GM21723 (cell line): ENCODE measurements at regions not wholly inside any gene's neighbourhood (a gene's known extent, or its start where the extent isn't known, plus 50 kb on each side); places are given as distances from the start of the nearest gene placed in this dataset.
"Not testable (repeated sequence)": the region's sequence is repeated elsewhere in the genome, so short reads cannot be mapped to it uniquely, and the experiment has no call there.

Experiments used
- ATAC-seq: cut with Tn5 transposase; IDR thresholded peaks from one replicate; pipeline ENCODE4 v1.9.1; 2021; ENCODE audit warnings: mild to moderate bottlenecking, moderate library complexity; ENCODE audit not compliant: unreplicated experiment

DNA sequence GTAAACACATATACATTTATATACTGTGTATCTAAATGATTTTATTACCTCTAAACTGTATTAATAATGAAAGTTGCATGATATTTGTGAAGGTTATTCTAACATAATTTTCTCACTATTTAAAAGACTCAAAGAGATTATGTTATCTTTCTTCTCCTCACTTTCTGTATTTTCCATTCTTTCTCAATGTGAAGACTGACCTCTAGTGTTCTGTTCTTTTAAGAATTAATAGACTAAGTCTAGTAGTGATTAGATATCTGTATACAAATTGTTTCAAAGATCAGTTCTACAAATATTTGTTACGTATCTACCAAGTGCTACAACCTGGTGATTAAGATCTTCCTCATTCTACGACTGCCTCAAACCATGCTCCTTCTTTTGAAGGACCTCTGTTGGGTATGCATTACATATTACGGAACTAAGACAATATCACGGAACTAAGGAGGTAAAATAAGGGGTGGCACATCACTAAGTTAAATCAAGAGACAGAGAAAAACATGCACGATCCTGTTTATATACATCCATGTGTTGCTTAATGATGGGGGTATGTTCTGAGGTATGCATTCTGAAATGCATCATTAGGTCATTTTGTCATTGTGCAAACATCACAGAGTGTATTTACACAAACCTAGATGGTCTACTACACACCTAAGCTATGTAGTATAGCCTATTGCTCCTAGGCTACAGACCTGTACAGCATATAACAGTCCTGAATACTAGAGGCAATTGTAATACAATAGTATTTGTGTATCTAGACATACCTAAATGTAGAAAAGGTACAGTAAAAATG lies 161.5 kb upstream of the KBTBD8 start:
- no peak for ATAC-seq

DNA sequence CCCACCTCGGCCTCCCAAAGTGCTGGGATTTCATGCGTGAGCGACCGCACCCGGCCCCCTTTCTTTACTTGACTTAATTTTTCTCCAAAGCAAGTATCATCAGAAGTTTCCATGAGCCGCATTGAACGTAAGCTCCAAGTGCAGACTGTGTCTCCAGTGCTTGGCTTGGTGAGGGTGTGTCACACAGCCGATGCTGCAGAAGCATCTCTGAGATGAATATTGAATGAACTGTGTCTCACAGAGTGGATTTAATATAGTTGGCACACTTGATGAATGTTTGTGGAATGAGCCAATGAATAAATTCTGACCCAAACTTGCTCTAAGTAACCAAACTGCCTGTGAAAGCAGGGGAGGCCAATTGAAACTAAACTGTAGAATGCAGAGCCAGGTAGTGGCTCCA lies 159.4 kb upstream of the KBTBD8 start:
- ATAC-seq: no peak

GRCh38 chr3:66839508-66839907 lies 158.6 kb upstream of the KBTBD8 start:
- no peak for ATAC-seq

GRCh38 chr3:66842761-66843464 lies 155.2 kb upstream of the KBTBD8 start:
- ATAC-seq: not testable (repeated sequence)

- no peak for ATAC-seq
Measured at GRCh38 chr3:66851894-66852613, 146.1 kb upstream of the KBTBD8 start.

DNA sequence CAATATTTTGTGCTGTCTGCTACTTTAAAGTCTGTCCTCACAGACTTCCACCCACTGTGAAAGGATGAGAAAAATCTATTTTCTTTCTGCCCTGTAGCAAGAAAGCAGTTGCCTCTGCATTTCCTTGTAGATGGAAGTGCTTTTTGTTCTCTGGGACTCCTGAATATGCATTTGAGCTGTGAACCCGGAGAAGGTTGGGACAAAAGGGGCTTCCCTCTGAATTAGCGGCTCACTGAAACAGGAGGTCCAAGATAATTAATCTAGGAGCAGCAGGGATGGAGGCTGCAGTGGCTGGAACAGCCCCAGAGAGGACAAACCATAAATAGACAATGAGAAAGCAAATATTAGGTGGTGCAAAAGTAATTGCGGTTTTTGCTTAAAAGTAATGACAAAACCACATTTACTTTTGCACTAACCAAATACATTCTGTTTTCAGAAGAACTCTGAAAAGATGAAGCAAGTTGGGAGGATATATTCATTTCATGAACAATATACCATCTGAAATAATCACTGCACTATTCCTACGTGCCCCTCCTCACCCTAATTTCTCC lies 143.4 kb upstream of the KBTBD8 start:
- no peak for ATAC-seq

GRCh38 chr3:66856533-66856932 lies 141.6 kb upstream of the KBTBD8 start:
- peak; percentile 87 for ATAC-seq

DNA sequence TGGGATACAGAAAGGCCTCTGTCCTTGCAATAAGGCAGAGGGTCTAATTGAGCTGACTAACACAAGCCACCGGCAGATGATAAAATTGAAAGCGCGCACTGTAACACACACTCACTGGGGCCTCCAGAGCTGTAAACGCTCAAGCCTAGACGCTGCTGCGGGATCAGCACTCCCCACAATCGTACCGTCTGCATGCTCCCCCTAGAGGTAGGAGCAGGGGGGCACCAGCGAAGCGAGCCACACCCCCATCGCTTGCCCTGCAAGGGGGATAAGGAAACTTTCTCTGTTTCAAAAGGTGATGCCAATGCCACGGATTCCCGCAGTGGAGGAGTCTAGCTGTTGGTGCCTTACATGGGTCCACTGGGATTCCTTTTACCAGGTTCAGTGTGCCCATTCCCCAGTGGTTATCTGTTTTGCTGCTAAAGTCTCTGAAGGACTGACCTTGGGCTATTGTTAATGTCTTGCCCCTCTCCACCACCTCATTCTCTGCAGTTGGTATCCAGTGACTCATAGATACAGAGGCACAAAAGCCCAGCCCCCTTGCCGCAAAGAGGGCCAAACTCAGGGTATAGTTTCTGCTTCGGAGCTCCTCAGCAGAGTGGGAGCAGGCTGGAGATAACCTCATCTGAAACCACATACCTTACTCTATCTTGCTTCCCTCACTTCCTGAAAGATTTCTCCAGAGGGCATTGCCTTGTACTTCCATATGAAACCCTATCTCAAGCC lies 139.3 kb upstream of the KBTBD8 start:
- no peak for ATAC-seq

GRCh38 chr3:66860771-66861170 lies 137.3 kb upstream of the KBTBD8 start:
- no peak for ATAC-seq

DNA sequence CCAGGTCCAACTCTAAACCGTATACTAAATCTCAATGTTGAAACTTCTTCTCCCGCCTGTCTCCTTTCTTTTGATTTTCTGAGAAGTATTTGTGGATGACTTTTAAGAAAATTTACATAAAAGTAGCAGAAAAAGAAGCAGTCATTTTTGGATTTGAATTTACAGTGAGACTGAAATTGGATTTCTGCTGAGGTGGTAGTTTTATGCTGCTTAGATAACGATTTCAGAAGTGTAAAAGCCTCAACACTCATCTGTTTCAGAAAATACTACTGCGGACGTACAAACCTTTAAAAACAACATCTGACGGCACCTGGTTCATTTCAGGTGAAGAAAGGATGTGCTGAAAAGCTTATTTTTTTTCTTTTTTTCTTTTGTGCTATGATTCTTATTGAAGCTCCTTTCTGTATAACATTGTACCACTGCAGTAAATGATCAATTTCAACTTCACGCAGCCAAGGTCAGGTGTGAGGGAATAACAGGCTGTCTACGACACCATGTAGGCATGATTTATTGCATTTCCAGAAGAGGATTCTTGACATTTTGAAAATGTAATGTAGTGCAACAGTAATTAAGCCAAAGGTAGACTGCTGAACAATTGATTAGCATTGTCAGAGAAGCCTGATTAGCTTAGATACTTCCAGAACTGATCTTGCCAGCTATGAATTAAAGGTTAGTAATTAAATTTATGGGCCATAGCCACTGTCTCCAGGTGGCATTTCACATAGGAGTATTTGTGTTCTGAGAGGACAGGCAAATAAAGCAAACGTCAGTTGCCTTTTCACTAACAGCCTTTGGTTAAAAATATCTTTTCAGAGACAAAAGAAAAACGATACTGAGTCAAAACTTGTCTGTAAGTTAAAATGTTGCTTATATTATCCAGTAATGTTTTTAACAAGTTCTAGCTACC lies 134.6 kb upstream of the KBTBD8 start:
- no peak for ATAC-seq

DNA sequence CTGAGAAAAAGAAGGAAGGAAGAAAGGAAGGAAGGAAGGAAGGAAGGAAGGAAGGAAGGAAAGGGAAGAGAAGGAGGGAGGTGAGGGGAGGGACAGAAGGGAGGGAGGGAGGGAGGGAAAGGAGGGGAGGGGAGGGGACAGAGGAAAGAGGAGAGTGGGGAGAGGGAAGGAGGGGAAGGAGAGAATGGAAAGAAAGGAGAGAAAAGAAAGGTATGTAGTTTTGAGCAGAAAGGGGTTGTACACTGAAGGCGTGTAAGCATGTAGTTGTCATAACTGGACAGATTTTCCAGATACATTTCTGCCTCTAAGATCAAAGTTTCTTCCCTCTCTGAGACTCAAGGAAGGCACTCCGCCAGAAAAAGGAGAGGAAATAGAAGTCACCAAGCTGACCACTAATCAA lies 113.4 kb upstream of the KBTBD8 start:
- no peak for ATAC-seq

DNA sequence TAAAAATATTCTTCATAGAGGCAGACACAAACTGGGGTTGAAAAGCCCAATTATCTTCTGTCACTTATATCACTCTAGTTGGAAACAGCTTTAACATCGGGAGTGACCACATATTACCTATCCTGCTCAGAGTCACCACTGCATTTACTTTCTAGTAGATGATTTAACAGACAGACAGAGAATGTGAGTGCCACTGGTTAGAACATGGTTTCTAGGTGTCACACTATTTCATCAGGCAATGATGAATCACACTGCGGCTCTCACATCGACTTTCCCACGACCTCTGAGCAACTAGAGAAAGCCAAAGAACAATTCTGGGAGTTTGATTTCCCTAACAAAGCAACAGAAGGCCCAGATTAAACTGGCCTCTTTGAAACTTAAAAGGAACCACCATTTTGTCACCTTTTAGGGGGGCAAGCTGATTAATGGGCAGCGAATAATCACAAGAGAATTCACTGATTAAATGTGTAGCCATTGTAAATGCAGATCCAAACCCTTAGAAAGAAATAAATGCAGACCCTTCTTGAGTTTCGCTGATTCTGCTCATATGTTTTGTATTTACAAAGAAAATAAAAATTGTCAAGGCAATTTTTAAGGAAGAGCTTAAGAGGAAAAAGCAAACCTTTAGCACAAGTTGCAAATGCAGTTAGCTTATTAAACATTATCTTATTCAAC lies 112.6 kb upstream of the KBTBD8 start:
- no peak for ATAC-seq

GRCh38 chr3:66889750-66890494 lies 108.2 kb upstream of the KBTBD8 start:
- no peak for ATAC-seq

DNA sequence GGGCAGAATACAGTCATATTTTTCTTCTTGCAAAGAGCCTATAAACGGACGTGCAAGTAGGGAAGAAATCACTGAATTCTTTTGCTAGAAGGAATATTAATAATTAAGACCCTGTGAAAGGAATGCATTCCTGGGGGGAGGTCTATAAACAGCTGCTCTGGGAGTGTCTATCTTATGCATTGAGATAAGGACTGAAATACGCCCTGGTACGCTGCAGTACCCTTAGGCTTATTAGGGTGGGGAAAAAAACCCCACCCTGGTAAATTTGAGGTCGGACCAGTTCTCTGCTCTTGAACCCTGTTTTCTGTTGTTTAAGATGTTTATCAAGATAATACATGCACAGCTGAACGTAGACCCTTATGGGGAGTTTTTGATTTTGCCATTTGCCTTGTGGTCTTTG lies 100.0 kb upstream of the KBTBD8 start:
- ATAC-seq: no peak

- ATAC-seq: no peak
Measured at GRCh38 chr3:66904336-66904735, 93.8 kb upstream of the KBTBD8 start.

GRCh38 chr3:66904831-66905493 lies 93.1 kb upstream of the KBTBD8 start:
- ATAC-seq: no peak

GRCh38 chr3:66907136-66907535 lies 91.0 kb upstream of the KBTBD8 start:
- no peak for ATAC-seq
